Osteoblast (primary cell): ENCODE measurements at regions not wholly inside any gene's neighbourhood (a gene's known extent, or its start where the extent isn't known, plus 50 kb on each side); places are given as distances from the start of the nearest gene placed in this dataset.
A peak's percentile ranks its signal among the peaks of the same experiment; 100 is the strongest.
"Not testable (repeated sequence)": the region's sequence is repeated elsewhere in the genome, so short reads cannot be mapped to it uniquely, and the experiment has no call there.

Source experiments
- DNase-seq: peaks from one replicate; pipeline ENCODE4 v3.0.0; 2011; ENCODE audit warnings: low spot score, mixed read lengths; ENCODE audit not compliant: insufficient read length; ENCODE audit errors: missing footprints
- H2AFZ ChIP-seq: 2 replicates; pipeline ENCODE4 v1.6.0; 2011; ENCODE audit warnings: mild to moderate bottlenecking, low read length
- H3K27ac ChIP-seq: 2 replicates; pipeline ENCODE4 v1.5.1; 2011; ENCODE audit warnings: mild to moderate bottlenecking, low read depth, low read length, moderate library complexity
- H3K27me3 ChIP-seq: 2 replicates; pipeline ENCODE4 v1.6.0; 2012; ENCODE audit warnings: mild to moderate bottlenecking, control low read depth, inconsistent platforms, low read length, moderate library complexity; ENCODE audit not compliant: insufficient read depth
- H3K36me3 ChIP-seq: 2 replicates; pipeline ENCODE4 v1.5.1; 2011; ENCODE audit warnings: mild to moderate bottlenecking, low read length, control low read depth, moderate library complexity; ENCODE audit not compliant: insufficient read depth
- H3K4me1 ChIP-seq: 2 replicates; pipeline ENCODE4 v1.5.1; 2011; ENCODE audit warnings: mild to moderate bottlenecking, low read length, control low read depth, moderate library complexity; ENCODE audit not compliant: insufficient read depth
- H3K4me2 ChIP-seq: 2 replicates; pipeline ENCODE4 v1.6.0; 2011; ENCODE audit warnings: mild to moderate bottlenecking, low read length; ENCODE audit not compliant: insufficient read depth
- H3K4me3 ChIP-seq: fragments of 200-600 bp; sonication (generic); 3 replicates; pipeline ENCODE4 v1.5.1; 2012; ENCODE audit warnings: mild to moderate bottlenecking, low read length, inconsistent platforms; ENCODE audit not compliant: insufficient read depth
- H3K79me2 ChIP-seq: 2 replicates; pipeline ENCODE4 v1.6.0; 2012; ENCODE audit warnings: mild to moderate bottlenecking, low read length, control low read depth, inconsistent platforms; ENCODE audit not compliant: insufficient read depth
- H3K9me3 ChIP-seq: 2 replicates; pipeline ENCODE4 v1.5.1; 2011; ENCODE audit warnings: low read depth, low read length, control low read depth
- H4K20me1 ChIP-seq: 2 replicates; pipeline ENCODE4 v1.6.0; 2012; ENCODE audit warnings: mild to moderate bottlenecking, low read length, control low read depth; ENCODE audit not compliant: insufficient read depth
- TF ChIP-seq, protein P1 (sequence below): IDR thresholded peaks from 2 replicates; pipeline ENCODE4 v1.5.1; 2011; ENCODE audit warnings: mild to moderate bottlenecking, low read depth, low read length, moderate library complexity; ENCODE audit errors: extremely low read depth

DNA sequence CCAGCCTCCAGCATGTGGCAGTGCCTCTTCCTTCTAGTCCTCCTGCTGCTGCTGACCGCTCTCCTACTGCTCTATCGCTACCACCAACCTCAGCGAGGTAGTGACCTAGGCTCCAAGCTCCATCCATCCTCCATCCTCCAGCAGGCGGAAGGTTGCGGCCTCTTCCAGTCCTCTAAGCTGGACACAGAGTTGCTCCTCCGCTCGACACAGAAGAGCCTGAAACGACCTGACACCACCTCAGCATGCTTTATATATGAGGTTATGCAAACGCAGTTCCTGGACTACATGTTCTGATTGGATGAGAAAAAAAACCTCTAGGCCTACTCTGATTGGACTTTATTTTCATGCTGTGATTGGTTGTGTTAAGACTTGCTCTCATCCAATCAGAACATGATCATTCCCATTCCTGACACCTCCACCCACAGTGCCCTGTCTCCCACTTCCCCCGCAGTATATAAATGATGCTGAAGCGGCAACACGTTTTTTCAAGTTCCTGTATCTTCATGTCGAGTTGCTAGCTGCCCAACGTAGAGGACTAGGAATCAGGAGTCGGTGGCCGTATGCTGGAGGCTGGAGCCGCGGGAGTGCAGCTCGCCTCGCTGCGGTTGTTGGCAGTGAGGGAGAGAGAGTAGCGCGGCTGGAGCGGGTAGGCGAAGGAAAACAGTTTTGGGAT lies 398.1 kb downstream of the KCNJ18 start:
- H4K20me1 ChIP-seq, result no peaks in the 10 kb centered on the region
- H3K36me3 ChIP-seq, result no peaks in the 10 kb centered on the region
- H3K27ac ChIP-seq, result no peak overlapping the region
- no peak overlapping the region for H3K4me2 ChIP-seq
- no peaks in the 10 kb centered on the region for H3K79me2 ChIP-seq
- H3K4me1 ChIP-seq, result no peaks in the 10 kb centered on the region
- TF ChIP-seq, protein P1, sequence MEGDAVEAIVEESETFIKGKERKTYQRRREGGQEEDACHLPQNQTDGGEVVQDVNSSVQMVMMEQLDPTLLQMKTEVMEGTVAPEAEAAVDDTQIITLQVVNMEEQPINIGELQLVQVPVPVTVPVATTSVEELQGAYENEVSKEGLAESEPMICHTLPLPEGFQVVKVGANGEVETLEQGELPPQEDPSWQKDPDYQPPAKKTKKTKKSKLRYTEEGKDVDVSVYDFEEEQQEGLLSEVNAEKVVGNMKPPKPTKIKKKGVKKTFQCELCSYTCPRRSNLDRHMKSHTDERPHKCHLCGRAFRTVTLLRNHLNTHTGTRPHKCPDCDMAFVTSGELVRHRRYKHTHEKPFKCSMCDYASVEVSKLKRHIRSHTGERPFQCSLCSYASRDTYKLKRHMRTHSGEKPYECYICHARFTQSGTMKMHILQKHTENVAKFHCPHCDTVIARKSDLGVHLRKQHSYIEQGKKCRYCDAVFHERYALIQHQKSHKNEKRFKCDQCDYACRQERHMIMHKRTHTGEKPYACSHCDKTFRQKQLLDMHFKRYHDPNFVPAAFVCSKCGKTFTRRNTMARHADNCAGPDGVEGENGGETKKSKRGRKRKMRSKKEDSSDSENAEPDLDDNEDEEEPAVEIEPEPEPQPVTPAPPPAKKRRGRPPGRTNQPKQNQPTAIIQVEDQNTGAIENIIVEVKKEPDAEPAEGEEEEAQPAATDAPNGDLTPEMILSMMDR, result no peak
- no peak overlapping the region for H2AFZ ChIP-seq
- H3K4me3 ChIP-seq, result no peak overlapping the region
- DNase-seq, result peak; percentile 26
- H3K9me3 ChIP-seq, result no peaks in the 10 kb centered on the region
- no peaks in the 10 kb centered on the region for H3K27me3 ChIP-seq

DNA sequence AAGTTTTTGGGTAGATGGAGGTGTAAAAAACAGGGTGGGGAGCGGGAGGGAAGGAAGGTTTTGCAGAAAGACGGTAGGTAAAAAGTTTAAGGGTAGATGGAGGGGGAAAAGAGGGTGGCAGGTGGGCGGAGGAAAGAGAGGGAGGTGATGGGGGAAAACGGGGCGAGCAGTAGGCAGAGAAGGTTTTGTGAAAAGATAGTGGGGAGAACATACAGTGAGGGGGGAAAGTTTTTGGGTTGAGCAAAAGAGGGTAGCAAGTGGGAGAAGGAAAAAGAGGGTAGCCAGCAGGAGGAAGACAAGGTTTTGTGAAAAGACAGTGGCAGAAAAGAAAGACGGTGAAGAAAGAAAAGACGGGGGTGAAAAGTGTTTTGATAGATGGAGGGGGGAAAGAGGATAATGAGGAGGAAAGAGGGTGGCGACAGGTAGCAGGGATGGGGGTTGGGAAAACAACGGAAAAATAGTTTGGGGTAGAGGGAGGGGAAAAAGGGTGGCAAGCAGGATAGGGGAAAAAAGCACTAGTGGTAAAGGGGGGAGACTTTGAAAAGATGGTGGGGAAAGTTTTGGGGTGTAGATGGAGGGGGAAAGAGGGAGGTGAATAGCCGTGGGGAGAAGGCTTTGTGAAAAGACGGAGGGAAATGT lies 398.8 kb downstream of the KCNJ18 start:
- not testable (repeated sequence) for DNase-seq, H3K79me2 ChIP-seq, H4K20me1 ChIP-seq, H3K27me3 ChIP-seq, H3K9me3 ChIP-seq, H3K36me3 ChIP-seq, H3K4me2 ChIP-seq, H3K4me3 ChIP-seq, H3K4me1 ChIP-seq, H2AFZ ChIP-seq, H3K27ac ChIP-seq

DNA sequence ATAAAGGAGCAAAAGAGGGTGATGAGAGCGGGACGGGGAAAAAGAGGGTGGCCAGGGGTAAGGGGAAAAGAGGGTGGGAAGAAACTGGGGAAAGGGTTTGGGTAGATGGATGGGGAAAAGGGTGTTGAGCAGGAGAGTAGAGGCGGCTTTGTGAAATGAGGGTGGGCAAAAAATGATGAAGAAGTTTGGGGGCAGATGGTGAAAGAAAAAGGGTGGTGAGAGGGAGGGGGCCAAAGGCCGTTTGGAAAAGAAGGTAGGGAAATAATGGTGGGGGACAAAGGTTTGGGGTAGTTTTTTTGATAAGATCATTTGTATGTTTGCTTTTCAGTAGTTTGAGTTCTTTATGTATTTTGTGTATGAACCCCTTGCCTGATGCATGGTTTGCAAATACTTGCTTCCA lies 399.5 kb downstream of the KCNJ18 start:
- not testable (repeated sequence) for H3K4me3 ChIP-seq, H3K4me1 ChIP-seq, H3K9me3 ChIP-seq, DNase-seq, H3K79me2 ChIP-seq, H2AFZ ChIP-seq, H3K27me3 ChIP-seq, H3K27ac ChIP-seq, H4K20me1 ChIP-seq, H3K36me3 ChIP-seq, H3K4me2 ChIP-seq

DNA sequence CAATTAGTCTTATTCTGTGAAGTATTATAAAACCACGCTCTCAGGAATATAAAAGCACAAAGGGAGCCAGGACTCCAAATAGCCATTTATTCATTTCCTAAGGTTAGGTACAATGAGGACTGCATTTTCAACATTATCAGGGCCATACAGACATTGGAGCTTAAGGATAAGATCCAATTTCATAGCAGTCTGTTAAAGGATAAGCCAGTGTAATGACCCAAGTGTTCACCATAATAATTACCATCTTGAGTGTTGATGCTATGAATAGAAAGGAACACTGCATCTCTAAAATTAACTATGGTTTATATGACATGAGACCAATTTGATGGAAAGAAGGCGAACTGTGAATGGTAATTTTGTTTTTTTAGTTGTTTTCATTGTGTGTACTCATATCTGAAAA lies 403.1 kb downstream of the KCNJ18 start:
- H3K4me2 ChIP-seq, H3K4me3 ChIP-seq, H3K9me3 ChIP-seq, DNase-seq, H3K36me3 ChIP-seq, H3K27ac ChIP-seq, H2AFZ ChIP-seq, H3K79me2 ChIP-seq, H3K4me1 ChIP-seq, H3K27me3 ChIP-seq, H4K20me1 ChIP-seq: not testable (repeated sequence)

DNA sequence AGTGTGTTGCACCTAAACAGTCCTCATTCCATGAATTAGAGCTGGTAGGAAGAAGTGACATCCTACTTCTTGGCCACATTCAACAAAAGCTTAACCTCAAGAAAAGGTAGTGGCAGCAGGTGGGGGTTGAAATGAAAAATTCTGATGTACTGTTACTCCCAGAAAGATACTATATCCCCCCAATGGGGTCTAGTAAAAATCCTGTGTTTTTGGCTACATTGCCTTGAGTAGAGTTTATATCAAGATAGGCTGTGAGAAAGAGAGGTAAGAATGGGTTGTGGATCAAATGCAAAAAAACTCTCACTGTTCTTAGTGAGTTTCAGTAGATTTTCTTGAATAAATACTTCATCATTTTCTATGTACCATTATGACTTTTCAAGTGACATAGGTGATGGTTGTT lies 407.3 kb downstream of the KCNJ18 start:
- H3K4me1 ChIP-seq, H3K27ac ChIP-seq, H3K4me2 ChIP-seq, H4K20me1 ChIP-seq, H2AFZ ChIP-seq, DNase-seq, H3K79me2 ChIP-seq, H3K9me3 ChIP-seq, H3K36me3 ChIP-seq, H3K4me3 ChIP-seq, H3K27me3 ChIP-seq: not testable (repeated sequence)

DNA sequence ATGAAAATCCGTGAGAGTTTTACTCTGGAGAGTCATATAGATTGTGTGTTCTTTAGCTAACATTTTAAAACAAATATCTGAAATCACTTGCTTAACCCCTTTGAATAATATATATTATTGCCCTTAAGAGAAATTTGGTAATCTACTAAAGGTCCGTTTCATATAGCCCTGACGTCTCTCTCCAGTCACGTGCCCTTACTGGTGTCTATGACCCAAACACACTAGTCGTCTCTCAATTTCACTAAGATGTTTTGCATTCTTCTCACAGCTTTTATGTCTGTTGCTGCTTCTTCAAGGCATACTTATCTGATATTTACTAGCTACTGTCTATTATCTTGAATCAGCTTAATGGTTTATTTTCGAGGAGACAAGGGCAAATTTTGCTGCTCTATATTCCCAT lies 409.9 kb downstream of the KCNJ18 start:
- Histone ChIP-seq H4K20me1 (no peaks in the 10 kb centered on the region), H3K4me3 (no peak overlapping the region), H3K36me3 (no peaks in the 10 kb centered on the region), H3K79me2 (no peaks in the 10 kb centered on the region), H3K27ac (no peak overlapping the region), H2AFZ (no peak overlapping the region), H3K27me3 (no peaks in the 10 kb centered on the region), H3K4me2 (no peak overlapping the region), H3K9me3 (no peaks in the 10 kb centered on the region), H3K4me1 (no peaks in the 10 kb centered on the region)
- no peak for DNase-seq
- TF ChIP-seq, protein P1, result no peak

DNA sequence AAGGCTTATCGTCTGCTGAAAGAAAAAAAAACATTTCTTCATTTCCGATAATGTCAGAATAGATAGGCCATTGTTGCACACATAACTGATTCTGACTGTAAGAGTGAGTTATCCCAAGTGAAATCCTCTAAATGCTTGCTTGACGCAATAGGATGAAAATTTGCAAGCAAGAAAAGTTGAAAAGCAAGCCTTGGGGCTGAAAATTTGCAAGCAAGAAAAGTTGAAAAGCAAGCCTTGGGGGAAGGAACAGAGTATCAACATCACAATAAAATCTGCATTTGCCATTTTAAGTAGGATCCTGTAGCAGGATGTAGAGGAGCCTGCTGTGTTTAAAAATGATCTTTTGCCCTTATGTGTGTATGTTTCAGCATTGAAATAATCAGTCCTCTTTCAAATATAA lies 424.4 kb downstream of the KCNJ18 start:
- H3K9me3 ChIP-seq, H3K36me3 ChIP-seq, H4K20me1 ChIP-seq, H3K79me2 ChIP-seq, H3K27me3 ChIP-seq, H2AFZ ChIP-seq, DNase-seq, H3K4me1 ChIP-seq, H3K27ac ChIP-seq, H3K4me3 ChIP-seq, H3K4me2 ChIP-seq: not testable (repeated sequence)
